ENCODE measurements at regions not wholly inside any gene's neighbourhood (a gene's known extent, or its start where the extent isn't known, plus 50 kb on each side); places are given as distances from the start of the nearest gene placed in this dataset.

- Histone ChIP-seq H3K27ac (no peak overlapping the region), H3K4me3 (no peak overlapping the region), H3K4me1 (no peaks in the 10 kb centered on the region), H3K9me3 (no peaks in the 10 kb centered on the region), H3K27me3 (no peaks in the 10 kb centered on the region), H3K36me3 (no peaks in the 10 kb centered on the region)
- 72 to 85% methylated on average over 3 of the region's 3 CpGs for WGBS, 2 donors (ENCODE audit: low coverage in 1 of 2)
- no peak for ATAC-seq
- TF ChIP-seq EP300 (IDR thresholded peaks at IDR 0.05) (no peak), POLR2A (IDR thresholded peaks at IDR 0.05) (no peak), POLR2AphosphoS5 (IDR thresholded peaks at IDR 0.05) (no peak), CTCF (IDR thresholded peaks at IDR 0.05) (no peak)
These were observed 963.9 kb upstream of the ZEB2 start for GRCh38 chr2:145483854-145484253.

GRCh38 chr2:145481334-145481922 lies 961.5 kb upstream of the ZEB2 start:
- Histone ChIP-seq H3K4me3 (no peak overlapping the region), H3K9me3 (no peaks in the 10 kb centered on the region), H3K4me1 (no peaks in the 10 kb centered on the region), H3K27me3 (no peaks in the 10 kb centered on the region), H3K36me3 (no peaks in the 10 kb centered on the region), H3K27ac (no peak overlapping the region)
- TF ChIP-seq POLR2A (IDR thresholded peaks at IDR 0.05) (no peak), POLR2AphosphoS5 (IDR thresholded peaks at IDR 0.05) (no peak), EP300 (IDR thresholded peaks at IDR 0.05) (no peak), CTCF (IDR thresholded peaks at IDR 0.05) (no peak)
- ATAC-seq, result no peak

DNA sequence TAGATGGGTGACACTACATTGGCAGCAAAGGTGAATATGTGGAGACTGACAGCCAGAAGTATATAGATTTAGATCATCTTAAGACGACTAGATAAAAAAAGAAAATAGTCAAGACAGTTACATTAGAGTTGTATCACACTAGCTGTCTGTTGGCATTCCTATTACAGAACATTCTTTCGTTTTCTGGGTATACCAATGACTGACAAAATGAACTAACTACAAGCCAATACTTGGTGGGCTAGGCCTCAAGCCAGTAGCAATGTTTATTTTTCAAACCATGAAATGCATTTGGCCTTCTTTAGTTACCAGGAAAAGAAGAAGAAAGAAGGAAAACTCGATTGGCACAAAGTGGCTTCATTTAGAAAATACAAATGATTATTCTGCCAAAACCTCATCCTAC lies 944.9 kb upstream of the ZEB2 start:
- Histone ChIP-seq H3K4me3 (no peak overlapping the region), H3K4me1 (no peaks in the 10 kb centered on the region), H3K27ac (no peak overlapping the region), H3K36me3 (no peaks in the 10 kb centered on the region), H3K27me3 (no peaks in the 10 kb centered on the region), H3K9me3 (no peaks in the 10 kb centered on the region)
- no peak for ATAC-seq
- 75 to 87% methylated on average over 3 of the region's 3 CpGs for WGBS, 2 donors (ENCODE audit: low coverage in 1 of 2)
- TF ChIP-seq POLR2A (IDR thresholded peaks at IDR 0.05), result no peak
- TF ChIP-seq CTCF (IDR thresholded peaks at IDR 0.05), result no peak
- no peak for TF ChIP-seq POLR2AphosphoS5 (IDR thresholded peaks at IDR 0.05)
- TF ChIP-seq EP300 (IDR thresholded peaks at IDR 0.05), result no peak

GRCh38 chr2:145460112-145460511 lies 940.2 kb upstream of the ZEB2 start:
- TF ChIP-seq POLR2A (IDR thresholded peaks at IDR 0.05) (no peak), CTCF (IDR thresholded peaks at IDR 0.05) (no peak), EP300 (IDR thresholded peaks at IDR 0.05) (no peak), POLR2AphosphoS5 (IDR thresholded peaks at IDR 0.05) (no peak)
- H3K9me3 ChIP-seq, result peaks cover 0 to 5% (median 0%) of the 10 kb centered on the region in 3 donors
- no peak overlapping the region for H3K4me3 ChIP-seq
- H3K27me3 ChIP-seq, result no peaks in the 10 kb centered on the region
- no peaks in the 10 kb centered on the region for H3K36me3 ChIP-seq
- H3K4me1 ChIP-seq, result no peaks in the 10 kb centered on the region
- no peak overlapping the region for H3K27ac ChIP-seq
- 62 to 75% methylated on average over 1 of the region's 1 CpG for WGBS, 2 donors (ENCODE audit: low coverage in 1 of 2)
- no peak for ATAC-seq

DNA sequence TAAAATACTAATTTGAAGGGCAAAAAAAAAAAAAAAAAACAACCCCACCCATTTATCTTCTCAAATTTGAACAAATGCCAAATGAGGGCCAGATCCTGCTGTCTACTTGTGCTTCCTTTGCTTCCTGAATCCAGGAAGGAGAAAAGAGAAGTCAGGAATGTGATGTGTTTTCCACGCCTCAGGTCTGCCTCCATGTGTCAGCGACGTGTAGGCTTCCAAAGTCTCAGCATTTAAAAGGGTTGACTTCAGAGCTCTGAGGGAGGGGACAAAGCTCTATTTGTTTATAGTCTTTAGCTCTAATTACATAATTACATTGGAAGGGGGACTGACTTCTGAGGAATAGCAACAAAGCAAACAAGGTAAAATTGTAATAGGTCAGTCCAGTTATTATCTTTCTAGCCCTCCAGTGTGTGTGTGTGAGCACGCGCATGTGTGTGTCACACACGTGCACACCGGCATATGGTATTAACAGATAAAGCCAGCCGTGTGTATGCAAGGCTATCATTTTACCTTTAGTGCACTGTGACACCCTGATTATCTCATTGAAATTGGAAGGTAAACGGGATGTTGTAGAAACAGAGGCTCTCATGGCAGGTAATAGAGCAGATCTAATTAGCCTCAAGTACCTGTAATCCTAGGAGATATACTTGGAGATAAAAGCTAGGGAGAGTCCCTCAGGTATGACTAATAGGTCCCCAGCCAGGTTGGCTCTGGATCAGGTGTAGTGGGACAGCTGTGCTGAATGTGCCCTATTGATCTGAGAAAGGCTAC lies 911.4 kb upstream of the ZEB2 start:
- Histone ChIP-seq H3K27ac (no peak overlapping the region), H3K9me3 (no peaks in the 10 kb centered on the region), H3K36me3 (no peaks in the 10 kb centered on the region), H3K4me3 (no peak overlapping the region), H3K27me3 (no peaks in the 10 kb centered on the region), H3K4me1 (no peaks in the 10 kb centered on the region)
- WGBS, 2 donors (ENCODE audit: low coverage in 1 of 2), result 77 to 97% methylated on average over 8 to 9 of the region's 9 CpGs
- ATAC-seq, result no peak
- TF ChIP-seq CTCF (IDR thresholded peaks at IDR 0.05) (no peak), POLR2AphosphoS5 (IDR thresholded peaks at IDR 0.05) (no peak), POLR2A (IDR thresholded peaks at IDR 0.05) (no peak), EP300 (IDR thresholded peaks at IDR 0.05) (no peak)
